PC-3 (cell line): ENCODE measurements at regions not wholly inside any gene's neighbourhood (a gene's known extent, or its start where the extent isn't known, plus 50 kb on each side); places are given as distances from the start of the nearest gene placed in this dataset.

Source experiments
- CTCF ChIP-seq: fragments of 300-600 bp; sonication (generic); conservative IDR thresholded peaks from 2 replicates; pipeline ENCODE4 v1.5.1; 2017; ENCODE audit warnings: antibody characterized with exemption, low read depth, mild to moderate bottlenecking, low read length
- EZH2 ChIP-seq: fragments of 300-600 bp; sonication (generic); IDR thresholded peaks from one replicate; pipeline ENCODE4 v1.6.1; 2017; ENCODE audit warnings: antibody characterized with exemption, mild to moderate bottlenecking, low read length; ENCODE audit not compliant: unreplicated experiment
- EZH2phosphoT487 ChIP-seq: fragments of 300-600 bp; sonication (generic); IDR thresholded peaks from 2 replicates; pipeline ENCODE4 v1.6.1; 2018; ENCODE audit warnings: mild to moderate bottlenecking, antibody characterized with exemption, low read length, borderline replicate concordance

DNA sequence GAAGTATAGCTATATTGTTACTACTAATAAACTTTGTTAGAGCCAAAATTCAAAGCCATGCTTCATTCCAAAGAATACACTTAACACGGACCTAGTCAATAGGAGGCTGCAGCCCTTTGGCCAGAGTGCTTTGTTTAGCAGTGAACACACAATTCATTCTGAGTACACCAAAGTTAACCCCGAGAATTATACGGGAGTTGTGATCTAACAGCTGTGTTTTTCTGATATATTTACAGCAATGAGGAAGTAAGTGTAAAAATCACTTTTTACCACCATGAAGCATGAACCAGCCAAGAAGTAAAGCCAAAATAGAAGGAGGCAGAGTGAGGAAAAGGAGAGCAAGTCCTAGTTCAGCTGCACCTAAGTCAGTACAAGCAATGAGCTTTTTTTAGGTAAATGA lies 156.8 kb upstream of the PDE3A start:
- TF ChIP-seq CTCF, result no peak
- TF ChIP-seq EZH2, result no peak
- no peak for TF ChIP-seq EZH2phosphoT487
